Lung (tissue), 11 donors: ENCODE measurements at regions not wholly inside any gene's neighbourhood (a gene's known extent, or its start where the extent isn't known, plus 50 kb on each side); places are given as distances from the start of the nearest gene placed in this dataset.
"Not testable (repeated sequence)": the region's sequence is repeated elsewhere in the genome, so short reads cannot be mapped to it uniquely, and the experiment has no call there.

Source experiments
- ATAC-seq: fragments of 200-7000 bp; cut with Tn5 transposase; one replicate; pipeline ENCODE4 v1.9.1; 2020; ENCODE audit warnings: moderate number of reproducible peaks; ENCODE audit not compliant: insufficient read depth, low FRiP score
- DNase-seq, 3 donors: peaks; one replicate each; pipeline ENCODE4 v3.0.0-alpha.2; 2013 to 2017
- H3K27ac ChIP-seq, 2 donors: one replicate each; pipeline ENCODE4 v1.5.1; 2013; ENCODE audit warnings: mild to moderate bottlenecking in 2 of 2, moderate library complexity in 2 of 2, control low read depth in 1 of 2, inconsistent platforms in 1 of 2, low read depth in 1 of 2, low read length in 1 of 2
- H3K27me3 ChIP-seq, 3 donors: one replicate each; pipeline ENCODE4 v1.5.1; 2013; ENCODE audit warnings: low read length in 2 of 3; ENCODE audit not compliant: control insufficient read depth in 3 of 3, insufficient read depth in 3 of 3
- H3K36me3 ChIP-seq, 4 donors: one replicate each; pipeline ENCODE4 v1.5.1; 2013; ENCODE audit warnings: low read length in 4 of 4, mild to moderate bottlenecking in 1 of 4, moderate library complexity in 1 of 4; ENCODE audit not compliant: control insufficient read depth in 4 of 4, insufficient read depth in 4 of 4
- H3K4me1 ChIP-seq, 5 donors: one replicate each; pipeline ENCODE4 v1.5.1; 2013; ENCODE audit warnings: low read length in 5 of 5, mild to moderate bottlenecking in 2 of 5, moderate library complexity in 1 of 5; ENCODE audit not compliant: control insufficient read depth in 5 of 5, insufficient read depth in 5 of 5
- H3K4me3 ChIP-seq: one replicate; pipeline ENCODE4 v1.5.1; 2013; ENCODE audit warnings: mild to moderate bottlenecking, control low read depth, moderate library complexity
- H3K9ac ChIP-seq, 2 donors: one replicate each; pipeline ENCODE4 v1.5.1; 2013; ENCODE audit warnings: low read length in 2 of 2, control low read depth in 1 of 2; ENCODE audit not compliant: insufficient read depth in 1 of 2
- H3K9me3 ChIP-seq, 4 donors: one replicate each; pipeline ENCODE4 v1.5.1; 2013; ENCODE audit warnings: low read length in 3 of 4, mild to moderate bottlenecking in 1 of 4, moderate library complexity in 1 of 4; ENCODE audit not compliant: control insufficient read depth in 4 of 4, insufficient read depth in 3 of 4
- CTCF ChIP-seq: IDR thresholded peaks from 2 replicates; pipeline ENCODE4 v1.5.1; 2012; ENCODE audit warnings: mild to moderate bottlenecking; ENCODE audit errors: control extremely low read depth, extremely low read depth
- WGBS, 2 donors: extraction: QIAGEN DNeasy Blood & Tissue Kit; methylation state at CpG; one replicate each; pipeline ENCODE4 v1.1.7; 2013; 5-methylcytosine and 5-hydroxymethylcytosine counted together
- donor health status: control.
- donor health status: control.
- donor health status: Bipolar disorder and iron deficiency.
- donor health status: healthy.
- donor health status: DM: yes; HTN: yes; CAD: no.

DNA sequence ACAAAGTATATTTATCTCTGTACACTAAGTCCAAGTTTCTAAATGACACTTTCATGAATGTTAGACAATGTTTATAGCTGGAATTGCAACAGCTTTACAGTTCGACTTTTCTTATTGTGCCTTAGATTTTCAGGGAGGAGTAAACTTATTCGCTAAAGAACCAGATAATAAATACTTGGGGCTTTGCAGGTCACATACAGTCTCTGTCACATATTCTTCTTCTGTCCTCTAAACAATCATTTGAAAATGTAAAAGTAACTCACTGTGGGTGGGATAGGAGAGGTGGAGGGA is 132.6 kb downstream of the SPRY1 start:
- TF ChIP-seq CTCF: no peak
- 87 to 88% methylated on average over 2 of the region's 2 CpGs for WGBS, 2 donors
- Histone ChIP-seq H3K9ac (no peak overlapping the region), H3K4me1 (no peaks in the 10 kb centered on the region), H3K27me3 (no peaks in the 10 kb centered on the region), H3K4me3 (no peak overlapping the region), H3K36me3 (no peaks in the 10 kb centered on the region), H3K27ac (no peak overlapping the region), H3K9me3 (no peaks in the 10 kb centered on the region)
- DNase-seq: no peak
- ATAC-seq: no peak

- Histone ChIP-seq H3K9ac (no peak overlapping the region), H3K9me3 (no peaks in the 10 kb centered on the region), H3K4me1 (no peaks in the 10 kb centered on the region), H3K27me3 (no peaks in the 10 kb centered on the region), H3K4me3 (no peak overlapping the region), H3K36me3 (no peaks in the 10 kb centered on the region), H3K27ac (no peak overlapping the region)
- TF ChIP-seq CTCF: no peak
- ATAC-seq (no peak), DNase-seq (no peak)
- WGBS, 2 donors: 96% methylated on average over 3 of the region's 3 CpGs
Observed at GRCh38 chr4:123530357-123530756, 133.8 kb downstream of the SPRY1 start.

DNA sequence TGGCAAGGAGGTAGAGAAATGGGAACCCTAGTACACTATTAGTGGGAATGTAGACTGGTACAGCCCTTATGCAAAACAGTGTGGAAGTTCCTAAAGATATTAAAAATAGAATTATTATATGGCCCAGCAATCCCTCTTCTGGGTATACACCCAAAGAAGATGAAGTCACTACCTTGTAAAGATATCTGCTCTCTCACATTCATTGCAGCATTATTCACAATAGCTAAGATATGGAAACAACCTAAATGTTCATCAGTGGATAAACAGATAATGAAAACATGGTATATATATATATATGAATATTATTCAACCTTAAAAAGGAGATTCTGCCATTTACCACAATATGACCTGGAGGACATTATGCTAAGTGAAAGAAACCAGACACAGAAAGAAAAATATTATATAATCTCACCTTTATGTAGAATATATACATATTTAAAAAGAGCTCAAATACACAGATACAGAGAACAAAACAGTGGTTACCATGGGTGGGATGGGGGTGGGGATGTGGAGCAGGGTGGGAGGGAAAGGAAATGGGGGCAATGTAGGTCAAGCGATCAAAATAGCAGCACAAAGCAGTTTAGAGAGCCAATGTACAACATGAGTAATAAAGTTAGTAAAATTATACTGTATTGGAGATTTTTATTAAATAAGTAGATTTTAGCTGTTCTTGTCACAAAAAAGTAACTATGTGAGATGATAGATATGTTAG is 138.6 kb downstream of the SPRY1 start:
- no peaks in the 10 kb centered on the region for H3K4me1 ChIP-seq
- no peak overlapping the region for H3K9ac ChIP-seq
- no peaks in the 10 kb centered on the region for H3K27me3 ChIP-seq
- WGBS, 2 donors: 33 to 70% methylated on average over 1 of the region's 1 CpG
- H3K27ac ChIP-seq: no peak overlapping the region
- TF ChIP-seq CTCF: no peak
- no peak overlapping the region for H3K4me3 ChIP-seq
- H3K9me3 ChIP-seq: peaks cover 0 to 3% (median 0%) of the 10 kb centered on the region in 4 donors
- H3K36me3 ChIP-seq: no peaks in the 10 kb centered on the region
- DNase-seq (no peak), ATAC-seq (no peak)

GRCh38 chr4:123536225-123536624 is 139.6 kb downstream of the SPRY1 start:
- Histone ChIP-seq H3K27ac (no peak overlapping the region), H3K36me3 (no peaks in the 10 kb centered on the region), H3K27me3 (no peaks in the 10 kb centered on the region), H3K9me3 (peaks cover 0 to 3% (median 0%) of the 10 kb centered on the region in 4 donors), H3K9ac (no peak overlapping the region), H3K4me3 (no peak overlapping the region), H3K4me1 (no peaks in the 10 kb centered on the region)
- WGBS, 2 donors: 44 to 69% methylated on average over 6 of the region's 6 CpGs
- DNase-seq (no peak), ATAC-seq (no peak)
- no peak for TF ChIP-seq CTCF

- ATAC-seq, H3K4me3 ChIP-seq, H3K36me3 ChIP-seq, H3K4me1 ChIP-seq, H3K9ac ChIP-seq, DNase-seq, H3K9me3 ChIP-seq, H3K27me3 ChIP-seq, H3K27ac ChIP-seq: not testable (repeated sequence)
- 95 to 96% methylated on average over 19 to 39 of the region's 39 CpGs for WGBS, 2 donors
Observed at GRCh38 chr4:123537906-123538402, 141.4 kb downstream of the SPRY1 start.
